AG10803 (cell line): ENCODE measurements at regions not wholly inside any gene's neighbourhood (a gene's known extent, or its start where the extent isn't known, plus 50 kb on each side); places are given as distances from the start of the nearest gene placed in this dataset.
A peak's percentile ranks its signal among the peaks of the same experiment; 100 is the strongest.

Experiments used
- DNase-seq: peaks from one replicate; pipeline ENCODE4 v3.0.0; 2010; ENCODE audit warnings: low read depth
- H3K4me3 ChIP-seq: 2 replicates; pipeline ENCODE4 v1.5.1; 2011; ENCODE audit warnings: mild to moderate bottlenecking, low read length, control low read depth
- CTCF ChIP-seq: conservative IDR thresholded peaks from 2 replicates; pipeline ENCODE4 v1.5.1; 2011; ENCODE audit warnings: mild to moderate bottlenecking, low read length, control low read depth, inconsistent platforms

- H3K4me3 ChIP-seq, result no peak overlapping the region
- no peak for DNase-seq
- TF ChIP-seq CTCF, result no peak
Observed at GRCh38 chr14:98608071-98609060, 663.6 kb downstream of the BCL11B start.

GRCh38 chr14:98612434-98613200 lies 659.4 kb downstream of the BCL11B start:
- TF ChIP-seq CTCF, result no peak
- H3K4me3 ChIP-seq, result no peak overlapping the region
- DNase-seq, result no peak

- H3K4me3 ChIP-seq, result no peak overlapping the region
- no peak for DNase-seq
- no peak for TF ChIP-seq CTCF
Observed at GRCh38 chr14:98614741-98615140, 657.3 kb downstream of the BCL11B start.

GRCh38 chr14:98622208-98623051 lies 649.6 kb downstream of the BCL11B start:
- no peak for TF ChIP-seq CTCF
- DNase-seq, result peak; percentile 20
- H3K4me3 ChIP-seq, result no peak overlapping the region

GRCh38 chr14:98623788-98624415 lies 648.1 kb downstream of the BCL11B start:
- no peak overlapping the region for H3K4me3 ChIP-seq
- TF ChIP-seq CTCF, result no peak
- no peak for DNase-seq

GRCh38 chr14:98633380-98633779 lies 638.6 kb downstream of the BCL11B start:
- TF ChIP-seq CTCF, result no peak
- no peak for DNase-seq

More at GRCh38 chr14:98633380-98633779, 638.6 kb downstream of the BCL11B start:
- H3K4me3 ChIP-seq, result no peak overlapping the region
